ENCODE measurements at regions not wholly inside any gene's neighbourhood (a gene's known extent, or its start where the extent isn't known, plus 50 kb on each side); places are given as distances from the start of the nearest gene placed in this dataset.
"Not testable (repeated sequence)": the region's sequence is repeated elsewhere in the genome, so short reads cannot be mapped to it uniquely, and the experiment has no call there.

GRCh38 chr14:85188836-85189235, 341.1 kb upstream of the FLRT2 start:
- TF ChIP-seq CTCF (IDR thresholded peaks at IDR 0.05) = no peak
- no peaks in the 10 kb centered on the region for H3K4me1 ChIP-seq (ENCODE audit: control insufficient read depth in 1 of 2, insufficient read depth in 2 of 2, low read length in 2 of 2)
- WGBS (ENCODE audit: insufficient coverage) = no CpG with 5 or more reads among the region's 1 CpG
- H3K4me1 Mint-ChIP-seq = no peaks in the 10 kb centered on the region
- H3K9ac ChIP-seq (ENCODE audit: insufficient read depth, low read length, poor library complexity, severe bottlenecking) = no peak overlapping the region
- H3K27me3 ChIP-seq (ENCODE audit: control insufficient read depth in 2 of 2, insufficient read depth in 2 of 2, low read length in 2 of 2) = no peaks in the 10 kb centered on the region
- intact Hi-C loops (cut with micrococcal nuclease) = no loop called here
- H3K27ac ChIP-seq (ENCODE audit: low read depth in 1 of 2, low read length in 2 of 2) = no peak overlapping the region
- no peak overlapping the region for H3K4me3 ChIP-seq (replicated peaks in 1 of 3; ENCODE audit: low read depth in 2 of 3, low read length in 3 of 3)
- H3K27me3 Mint-ChIP-seq (ENCODE audit: low read depth in 3 of 3) = peaks cover 0 to 2% (median 0%) of the 10 kb centered on the region in 3 donors
- H3K36me3 ChIP-seq (replicated peaks in 1 of 2; ENCODE audit: control insufficient read depth in 1 of 2, insufficient read depth in 2 of 2, low read length in 2 of 2) = no peaks in the 10 kb centered on the region
- peaks cover 7 to 20% of the 10 kb centered on the region in 2 donors for H3K9me3 ChIP-seq (replicated peaks in 1 of 2; ENCODE audit: control insufficient read depth in 1 of 2, insufficient read depth in 1 of 2, low read length in 2 of 2)
- H3K4me2 ChIP-seq (replicated peaks; ENCODE audit: extremely low read depth, low read length, poor library complexity, severe bottlenecking) = no peak overlapping the region
- DNase-seq = no peak
- H3K36me3 Mint-ChIP-seq = no peaks in the 10 kb centered on the region
- no peak overlapping the region for H2AFZ ChIP-seq (ENCODE audit: insufficient read depth, low read depth, low read length, poor library complexity, severe bottlenecking)
- no peaks in the 10 kb centered on the region for H3K79me2 ChIP-seq (ENCODE audit: insufficient read depth, low read length)
- H3K27ac Mint-ChIP-seq = no peak overlapping the region
- H4K20me1 ChIP-seq (ENCODE audit: insufficient read depth, low read length) = no peaks in the 10 kb centered on the region
- H3K9me3 Mint-ChIP-seq = peaks cover 2 to 15% (median 11%) of the 10 kb centered on the region in 7 donors
- no peak overlapping the region for H3K4me3 Mint-ChIP-seq

- H3K27ac Mint-ChIP-seq, H3K4me1 Mint-ChIP-seq: not testable (repeated sequence)
Measured at GRCh38 chr14:85189253-85189652, 340.7 kb upstream of the FLRT2 start.

More at GRCh38 chr14:85189253-85189652, 340.7 kb upstream of the FLRT2 start:
- H4K20me1 ChIP-seq (ENCODE audit: insufficient read depth, low read length); H3K36me3 ChIP-seq (replicated peaks in 1 of 2; ENCODE audit: control insufficient read depth in 1 of 2, insufficient read depth in 2 of 2, low read length in 2 of 2); H3K4me3 ChIP-seq (replicated peaks in 1 of 3; ENCODE audit: low read depth in 2 of 3, low read length in 3 of 3); DNase-seq; H3K36me3 Mint-ChIP-seq; intact Hi-C loops (cut with micrococcal nuclease); H3K4me3 Mint-ChIP-seq; H3K9ac ChIP-seq (ENCODE audit: insufficient read depth, low read length, poor library complexity, severe bottlenecking); H3K27me3 Mint-ChIP-seq (ENCODE audit: low read depth in 3 of 3); H3K79me2 ChIP-seq (ENCODE audit: insufficient read depth, low read length); H3K4me2 ChIP-seq (replicated peaks; ENCODE audit: extremely low read depth, low read length, poor library complexity, severe bottlenecking); H2AFZ ChIP-seq (ENCODE audit: insufficient read depth, low read depth, low read length, poor library complexity, severe bottlenecking); H3K27ac ChIP-seq (ENCODE audit: low read depth in 1 of 2, low read length in 2 of 2); H3K4me1 ChIP-seq (ENCODE audit: control insufficient read depth in 1 of 2, insufficient read depth in 2 of 2, low read length in 2 of 2); H3K27me3 ChIP-seq (ENCODE audit: control insufficient read depth in 2 of 2, insufficient read depth in 2 of 2, low read length in 2 of 2): not testable (repeated sequence)
- peaks cover 2 to 15% (median 11%) of the 10 kb centered on the region in 7 donors for H3K9me3 Mint-ChIP-seq
- H3K9me3 ChIP-seq (replicated peaks in 1 of 2; ENCODE audit: control insufficient read depth in 1 of 2, insufficient read depth in 1 of 2, low read length in 2 of 2) = peaks cover 7 to 21% of the 10 kb centered on the region in 2 donors
- no CpG with 5 or more reads among the region's 6 CpGs for WGBS (ENCODE audit: insufficient coverage)

All from CD14-positive monocyte (primary cell).